B cell (primary cell): ENCODE measurements at regions not wholly inside any gene's neighbourhood (a gene's known extent, or its start where the extent isn't known, plus 50 kb on each side); places are given as distances from the start of the nearest gene placed in this dataset.

Experiments used
- CTCF ChIP-seq: fragments of 200-600 bp; IDR thresholded peaks from one replicate; pipeline ENCODE4 v1.8.0; 2022; ENCODE audit warnings: antibody characterized with exemption, mild to moderate bottlenecking
- EZH2 ChIP-seq: IDR thresholded peaks from 2 replicates; pipeline ENCODE4 v1.6.1; 2012; ENCODE audit warnings: borderline replicate concordance, low read depth, mild to moderate bottlenecking, moderate library complexity, low read length; ENCODE audit not compliant: insufficient read depth, poor library complexity, severe bottlenecking

- no peak for TF ChIP-seq CTCF
- TF ChIP-seq EZH2: no peak
Measured at GRCh38 chr6:27065183-27065582, 182.3 kb upstream of the PRSS16 start.
